ENCODE measurements at regions not wholly inside any gene's neighbourhood (a gene's known extent, or its start where the extent isn't known, plus 50 kb on each side); places are given as distances from the start of the nearest gene placed in this dataset.
A peak's percentile ranks its signal among the peaks of the same experiment; 100 is the strongest.

GRCh38 chr10:131621784-131622624, 278.8 kb upstream of the PPP2R2D start:
- peak; percentile 89 for DNase-seq (ENCODE audit: low spot score)
- CTCF ChIA-PET: no interaction called here
- TF ChIP-seq, protein P1, sequence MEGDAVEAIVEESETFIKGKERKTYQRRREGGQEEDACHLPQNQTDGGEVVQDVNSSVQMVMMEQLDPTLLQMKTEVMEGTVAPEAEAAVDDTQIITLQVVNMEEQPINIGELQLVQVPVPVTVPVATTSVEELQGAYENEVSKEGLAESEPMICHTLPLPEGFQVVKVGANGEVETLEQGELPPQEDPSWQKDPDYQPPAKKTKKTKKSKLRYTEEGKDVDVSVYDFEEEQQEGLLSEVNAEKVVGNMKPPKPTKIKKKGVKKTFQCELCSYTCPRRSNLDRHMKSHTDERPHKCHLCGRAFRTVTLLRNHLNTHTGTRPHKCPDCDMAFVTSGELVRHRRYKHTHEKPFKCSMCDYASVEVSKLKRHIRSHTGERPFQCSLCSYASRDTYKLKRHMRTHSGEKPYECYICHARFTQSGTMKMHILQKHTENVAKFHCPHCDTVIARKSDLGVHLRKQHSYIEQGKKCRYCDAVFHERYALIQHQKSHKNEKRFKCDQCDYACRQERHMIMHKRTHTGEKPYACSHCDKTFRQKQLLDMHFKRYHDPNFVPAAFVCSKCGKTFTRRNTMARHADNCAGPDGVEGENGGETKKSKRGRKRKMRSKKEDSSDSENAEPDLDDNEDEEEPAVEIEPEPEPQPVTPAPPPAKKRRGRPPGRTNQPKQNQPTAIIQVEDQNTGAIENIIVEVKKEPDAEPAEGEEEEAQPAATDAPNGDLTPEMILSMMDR (conservative IDR thresholded peaks at IDR 0.05; ENCODE audit: low read depth): no peak
- POLR2A ChIA-PET (ENCODE audit: low non-redundant PET): no interaction called here
- no peak overlapping the region for H3K27ac ChIP-seq

DNA sequence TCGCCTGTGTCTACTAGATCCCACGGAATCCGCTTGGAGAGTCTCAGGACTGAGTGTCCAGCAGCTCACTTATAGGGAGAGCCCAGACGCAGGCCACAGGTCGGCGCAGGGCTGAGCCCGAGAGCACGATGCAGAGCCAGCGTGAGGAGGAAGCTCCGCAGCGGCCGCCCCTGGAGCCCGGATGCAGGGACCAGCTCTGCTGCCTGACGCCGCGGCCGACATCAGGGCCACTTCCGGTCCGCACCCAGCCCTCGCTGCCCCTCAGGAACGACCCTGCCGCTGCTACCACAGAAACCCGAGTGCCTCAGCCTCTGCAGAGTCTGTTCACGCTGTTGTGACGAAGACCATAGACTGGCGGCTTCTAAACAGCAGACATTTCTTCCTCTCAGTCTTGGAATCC, 275.8 kb upstream of the PPP2R2D start:
- TF ChIP-seq, protein P1 (conservative IDR thresholded peaks at IDR 0.05; ENCODE audit: low read depth): no peak
- POLR2A ChIA-PET (ENCODE audit: low non-redundant PET): no interaction called here
- CTCF ChIA-PET: no interaction called here
- H3K27ac ChIP-seq: no peak overlapping the region
- no peak for DNase-seq (ENCODE audit: low spot score)

- ChIA-PET POLR2A (ENCODE audit: low non-redundant PET) (no interaction called here), CTCF (interaction anchor here (0.6 kb wide), 2 partner anchors 165 to 416 kb away, joined by 3 read pairs; no protein-coding TSS in a partner anchor)
- TF ChIP-seq, protein P1 (conservative IDR thresholded peaks at IDR 0.05; ENCODE audit: low read depth): no peak
- no peak overlapping the region for H3K27ac ChIP-seq
- DNase-seq (ENCODE audit: low spot score): no peak
Measured at GRCh38 chr10:131626274-131626673, 274.5 kb upstream of the PPP2R2D start.

DNA sequence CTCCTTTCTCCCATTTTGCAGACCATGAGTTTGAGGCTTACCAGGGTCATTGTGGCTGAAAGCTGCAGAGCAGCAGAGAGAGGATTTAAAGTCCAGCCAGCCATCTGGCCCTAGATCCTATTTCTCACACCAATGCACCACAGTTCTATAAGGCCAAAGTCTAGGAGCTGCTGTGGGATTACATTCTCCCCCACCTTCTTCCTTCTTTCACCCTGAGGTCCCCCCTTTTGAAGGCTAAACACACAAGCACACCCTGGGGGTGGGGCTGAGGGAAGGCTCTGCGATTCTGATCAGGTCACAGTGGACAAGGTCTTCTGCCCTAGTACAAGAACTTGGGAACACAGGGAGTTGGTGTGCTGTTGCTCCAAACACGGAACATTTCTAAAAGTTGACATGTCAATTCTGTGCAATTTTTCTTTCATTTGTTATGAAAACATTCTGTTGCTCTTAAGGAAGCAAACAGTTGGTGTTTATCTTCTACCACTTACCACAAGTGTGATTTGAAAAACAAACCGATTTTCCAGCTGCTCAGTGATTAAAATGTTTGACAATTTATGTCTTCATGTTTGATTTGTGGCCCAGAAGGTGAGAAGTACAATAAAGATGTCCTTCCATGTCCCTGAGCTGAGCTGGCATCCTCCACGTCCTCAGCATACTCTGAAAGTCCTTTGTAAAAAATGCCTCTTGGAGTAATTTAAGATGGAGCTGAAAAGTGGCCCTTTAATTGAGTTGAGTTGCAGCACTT, 271.6 kb upstream of the PPP2R2D start:
- TF ChIP-seq, protein P1 (conservative IDR thresholded peaks at IDR 0.05; ENCODE audit: low read depth): no peak
- no peak for DNase-seq (ENCODE audit: low spot score)
- ChIA-PET CTCF (interaction anchor here (0.6 kb wide), 1 partner anchor 1926 kb away, joined by 3 read pairs; no protein-coding TSS in a partner anchor), POLR2A (ENCODE audit: low non-redundant PET) (no interaction called here)
- H3K27ac ChIP-seq: no peak overlapping the region

- ChIA-PET POLR2A (ENCODE audit: low non-redundant PET) (no interaction called here), CTCF (no interaction called here)
- DNase-seq (ENCODE audit: low spot score): no peak
- TF ChIP-seq, protein P1 (conservative IDR thresholded peaks at IDR 0.05; ENCODE audit: low read depth): no peak
- no peak overlapping the region for H3K27ac ChIP-seq
Measured at GRCh38 chr10:131630772-131631258, 270.0 kb upstream of the PPP2R2D start.

GRCh38 chr10:131631619-131632018, 269.2 kb upstream of the PPP2R2D start:
- TF ChIP-seq, protein P1 (conservative IDR thresholded peaks at IDR 0.05; ENCODE audit: low read depth): no peak
- POLR2A ChIA-PET (ENCODE audit: low non-redundant PET): no interaction called here
- CTCF ChIA-PET: no interaction called here
- H3K27ac ChIP-seq: no peak overlapping the region
- no peak for DNase-seq (ENCODE audit: low spot score)
